Astrocyte of the spinal cord (primary cell): ENCODE measurements at regions not wholly inside any gene's neighbourhood (a gene's known extent, or its start where the extent isn't known, plus 50 kb on each side); places are given as distances from the start of the nearest gene placed in this dataset.

Experiments
- DNase-seq: peaks from one replicate; pipeline ENCODE4 v3.0.0; 2011; ENCODE audit warnings: low read depth, low spot score
- H3K4me3 ChIP-seq: 2 replicates; pipeline ENCODE4 v1.5.1; 2011; ENCODE audit warnings: low read depth, mild to moderate bottlenecking, low read length, moderate library complexity
- in situ Hi-C: cut with HindIII; loops from 2 replicates; pipeline ENCODE4 v1.10.0; 2017; ENCODE audit warnings: low sequenced_read_pairs
- TF ChIP-seq, protein P1 (sequence below): IDR thresholded peaks from 2 replicates; pipeline ENCODE4 v1.5.1; 2012; ENCODE audit warnings: low read depth, mild to moderate bottlenecking, low read length, inconsistent platforms

DNA sequence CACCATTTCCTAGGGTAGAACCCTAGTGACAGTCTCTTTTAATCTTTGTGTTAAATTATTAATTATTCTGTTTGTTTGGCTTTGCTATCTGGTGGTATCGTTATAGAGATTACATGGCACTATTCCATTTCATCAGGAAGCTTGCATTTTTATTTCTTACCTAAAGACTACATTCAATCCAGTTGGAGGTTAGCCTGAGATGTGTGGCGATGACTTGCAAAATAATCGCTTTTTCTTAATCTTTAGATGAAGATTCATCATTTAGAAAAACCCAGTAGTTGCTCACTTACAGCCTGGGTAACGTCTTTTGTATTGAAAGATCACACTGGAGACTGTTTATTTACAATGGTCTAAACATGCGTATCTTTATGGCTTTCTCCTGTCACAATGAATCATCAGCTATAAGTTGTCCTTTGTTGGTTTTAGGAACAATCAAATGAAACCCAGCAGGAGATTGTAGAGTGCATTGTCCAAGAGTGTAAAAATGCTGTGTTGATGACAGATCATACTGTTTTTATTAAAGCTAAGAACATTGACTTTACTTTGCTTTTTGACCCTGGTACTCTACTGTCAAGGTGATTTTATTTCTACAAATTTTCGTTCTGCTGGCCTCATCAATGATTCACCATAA is 281.7 kb upstream of the PITX2 start:
- DNase-seq, result peak; percentile 12
- H3K4me3 ChIP-seq, result no peak overlapping the region
- TF ChIP-seq, protein P1, sequence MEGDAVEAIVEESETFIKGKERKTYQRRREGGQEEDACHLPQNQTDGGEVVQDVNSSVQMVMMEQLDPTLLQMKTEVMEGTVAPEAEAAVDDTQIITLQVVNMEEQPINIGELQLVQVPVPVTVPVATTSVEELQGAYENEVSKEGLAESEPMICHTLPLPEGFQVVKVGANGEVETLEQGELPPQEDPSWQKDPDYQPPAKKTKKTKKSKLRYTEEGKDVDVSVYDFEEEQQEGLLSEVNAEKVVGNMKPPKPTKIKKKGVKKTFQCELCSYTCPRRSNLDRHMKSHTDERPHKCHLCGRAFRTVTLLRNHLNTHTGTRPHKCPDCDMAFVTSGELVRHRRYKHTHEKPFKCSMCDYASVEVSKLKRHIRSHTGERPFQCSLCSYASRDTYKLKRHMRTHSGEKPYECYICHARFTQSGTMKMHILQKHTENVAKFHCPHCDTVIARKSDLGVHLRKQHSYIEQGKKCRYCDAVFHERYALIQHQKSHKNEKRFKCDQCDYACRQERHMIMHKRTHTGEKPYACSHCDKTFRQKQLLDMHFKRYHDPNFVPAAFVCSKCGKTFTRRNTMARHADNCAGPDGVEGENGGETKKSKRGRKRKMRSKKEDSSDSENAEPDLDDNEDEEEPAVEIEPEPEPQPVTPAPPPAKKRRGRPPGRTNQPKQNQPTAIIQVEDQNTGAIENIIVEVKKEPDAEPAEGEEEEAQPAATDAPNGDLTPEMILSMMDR, result no peak
- in situ Hi-C loops, result no loop called here

DNA sequence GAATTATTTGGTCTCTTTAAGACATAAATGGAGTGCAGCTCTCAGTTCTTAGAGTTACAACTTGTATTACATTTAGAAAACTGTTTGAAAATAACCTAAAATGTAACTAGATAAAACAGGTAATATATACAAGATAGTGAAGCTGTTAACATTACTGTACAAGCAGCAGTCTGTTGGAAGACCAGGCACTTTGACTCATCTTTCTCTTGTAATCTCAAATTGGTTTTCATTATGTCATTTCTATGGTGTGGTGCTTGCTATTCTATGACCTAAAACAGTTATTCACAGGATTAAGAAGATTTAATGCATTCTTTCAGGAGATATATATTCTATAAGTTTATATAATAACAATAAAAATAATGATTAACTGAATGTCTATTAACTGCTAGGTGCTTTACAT is 282.5 kb upstream of the PITX2 start:
- DNase-seq, result no peak
- TF ChIP-seq, protein P1, result no peak
- in situ Hi-C loops, result no loop called here
- H3K4me3 ChIP-seq, result no peak overlapping the region

DNA sequence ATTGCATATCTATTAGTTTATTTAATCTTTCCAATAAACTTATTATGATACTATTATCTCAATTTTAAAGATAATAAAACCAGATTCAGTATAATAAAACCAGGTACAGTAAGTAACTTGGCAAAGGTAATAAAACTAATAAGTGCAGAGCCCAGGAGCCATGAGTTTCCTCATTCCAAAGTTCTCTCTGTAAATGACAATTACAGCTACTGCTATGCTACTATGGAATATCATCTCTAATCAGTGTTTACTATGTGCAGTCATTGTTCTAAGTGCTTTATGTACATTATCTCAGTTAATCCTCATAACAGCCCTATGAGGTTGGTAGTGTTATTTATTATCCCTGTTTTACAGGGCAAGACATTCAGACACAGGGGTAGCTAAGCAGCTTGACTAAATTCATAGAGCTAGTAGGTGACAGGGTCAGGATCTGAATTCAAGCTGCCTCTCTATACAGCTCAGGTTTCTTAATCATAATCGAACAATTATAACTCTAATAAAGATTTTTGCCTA is 285.0 kb upstream of the PITX2 start:
- TF ChIP-seq, protein P1, result no peak
- H3K4me3 ChIP-seq, result no peak overlapping the region
- no peak for DNase-seq
- in situ Hi-C loops, result no loop called here

DNA sequence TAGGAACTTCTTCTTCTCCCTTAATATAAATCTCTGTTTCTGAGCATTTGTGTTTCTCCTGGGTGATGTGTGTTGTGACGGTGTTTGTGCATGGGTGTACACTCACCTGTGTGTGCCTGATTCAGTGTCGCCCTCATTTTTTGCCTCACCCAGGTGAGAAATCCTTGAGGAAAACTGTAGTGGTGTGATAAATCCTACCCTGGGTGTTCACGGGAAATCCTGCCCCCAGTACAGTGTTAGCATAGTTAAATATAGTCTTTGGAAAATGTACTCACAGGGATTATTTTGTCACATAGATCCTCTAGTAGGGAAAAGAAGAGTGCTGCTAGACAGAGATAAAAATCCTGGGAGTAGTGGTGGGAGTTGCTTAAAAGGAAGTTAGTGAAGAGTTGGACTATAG is 291.9 kb upstream of the PITX2 start:
- TF ChIP-seq, protein P1, result no peak
- in situ Hi-C loops, result no loop called here
- H3K4me3 ChIP-seq, result no peak overlapping the region
- DNase-seq, result no peak

DNA sequence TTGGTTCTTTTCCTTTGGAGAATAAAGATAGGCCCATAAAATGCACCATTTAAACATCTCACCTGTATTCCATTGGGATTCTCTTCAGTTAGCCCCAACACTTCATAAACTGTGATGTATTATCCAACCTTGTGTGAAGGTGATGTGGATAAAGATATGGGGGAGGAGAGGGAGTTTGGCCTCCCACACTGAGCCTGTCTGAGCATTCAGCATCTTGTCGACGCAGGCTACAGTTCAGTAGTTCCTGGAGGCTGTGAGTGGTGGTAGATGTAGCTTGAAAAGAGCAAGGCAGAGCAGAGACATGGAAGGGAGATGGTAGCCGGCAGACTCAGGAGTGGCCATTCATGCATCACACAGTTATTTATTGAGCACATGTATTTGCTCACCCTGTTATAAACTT is 292.4 kb upstream of the PITX2 start:
- H3K4me3 ChIP-seq, result no peak overlapping the region
- in situ Hi-C loops, result no loop called here
- TF ChIP-seq, protein P1, result no peak
- DNase-seq, result no peak

DNA sequence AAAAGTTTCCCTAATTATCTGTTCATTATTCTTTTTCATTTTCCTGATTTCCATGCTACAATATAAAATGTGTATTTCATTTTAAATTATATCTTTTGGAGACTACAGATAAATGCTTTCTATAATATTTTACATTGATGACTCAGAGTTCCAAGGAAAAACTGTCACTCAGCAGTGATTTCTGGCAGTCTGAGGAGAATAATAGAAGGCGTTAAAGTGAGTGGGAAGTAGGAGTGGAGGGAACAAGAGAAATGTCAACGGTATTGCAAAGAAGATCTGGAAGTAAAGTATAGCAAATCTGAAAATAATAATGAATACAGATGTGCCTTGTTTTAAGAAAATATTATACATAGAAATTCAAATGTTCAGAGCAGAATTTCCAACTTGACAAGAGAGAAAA is 293.6 kb upstream of the PITX2 start:
- H3K4me3 ChIP-seq, result no peak overlapping the region
- TF ChIP-seq, protein P1, result no peak
- no peak for DNase-seq
- in situ Hi-C loops, result no loop called here
